ENCODE measurements at regions not wholly inside any gene's neighbourhood (a gene's known extent, or its start where the extent isn't known, plus 50 kb on each side); places are given as distances from the start of the nearest gene placed in this dataset.

GRCh38 chr13:40288259-40288658, 378.2 kb downstream of the FOXO1 start:
- Mint-ChIP-seq H3K4me3 (no peak overlapping the region), H3K4me1 (peaks cover 4% of the 10 kb centered on the region), H3K36me3 (ENCODE audit: low read depth) (no peaks in the 10 kb centered on the region), H3K27me3 (no peaks in the 10 kb centered on the region), H3K9me3 (no peaks in the 10 kb centered on the region), H3K27ac (no peak overlapping the region)
- no peak for ATAC-seq (replicated peaks)

DNA sequence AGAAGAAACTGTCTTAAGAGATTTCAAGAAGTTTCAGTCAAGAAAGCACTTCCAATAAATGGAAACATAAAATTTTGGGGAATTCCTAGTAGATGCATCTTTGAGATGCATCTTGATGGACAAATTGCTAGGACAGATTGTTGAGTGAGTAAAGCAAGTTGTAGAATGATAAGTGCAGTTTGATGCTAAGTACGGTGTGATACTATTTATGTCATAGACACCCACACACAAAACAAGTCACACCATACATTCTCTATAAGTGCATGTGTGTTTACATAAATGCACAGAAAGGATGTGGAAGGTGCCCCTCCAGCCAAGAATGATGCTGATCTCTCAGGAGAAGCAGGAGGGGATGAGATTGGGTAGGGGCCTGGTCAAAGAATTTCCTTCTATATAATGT, 375.7 kb downstream of the FOXO1 start:
- no peak overlapping the region for H3K4me3 Mint-ChIP-seq
- ATAC-seq (replicated peaks) = no peak
- no peaks in the 10 kb centered on the region for H3K36me3 Mint-ChIP-seq (ENCODE audit: low read depth)
- no peaks in the 10 kb centered on the region for H3K9me3 Mint-ChIP-seq
- no peaks in the 10 kb centered on the region for H3K27me3 Mint-ChIP-seq
- H3K27ac Mint-ChIP-seq = no peak overlapping the region
- peaks cover 4% of the 10 kb centered on the region for H3K4me1 Mint-ChIP-seq

- no peak overlapping the region for H3K4me3 Mint-ChIP-seq
- no peaks in the 10 kb centered on the region for H3K36me3 Mint-ChIP-seq (ENCODE audit: low read depth)
- H3K27ac Mint-ChIP-seq = no peak overlapping the region
- no peak for ATAC-seq (replicated peaks)
- H3K27me3 Mint-ChIP-seq = no peaks in the 10 kb centered on the region
- no peaks in the 10 kb centered on the region for H3K9me3 Mint-ChIP-seq
- peaks cover 4% of the 10 kb centered on the region for H3K4me1 Mint-ChIP-seq
Observed at GRCh38 chr13:40292108-40292507, 374.3 kb downstream of the FOXO1 start.

GRCh38 chr13:40292536-40292935, 373.9 kb downstream of the FOXO1 start:
- Mint-ChIP-seq H3K27me3 (no peaks in the 10 kb centered on the region), H3K4me3 (no peak overlapping the region), H3K36me3 (ENCODE audit: low read depth) (no peaks in the 10 kb centered on the region), H3K4me1 (peaks cover 4% of the 10 kb centered on the region), H3K27ac (no peak overlapping the region), H3K9me3 (no peaks in the 10 kb centered on the region)
- ATAC-seq (replicated peaks) = no peak

- ATAC-seq (replicated peaks) = no peak
- H3K27ac Mint-ChIP-seq = no peak overlapping the region
- no peaks in the 10 kb centered on the region for H3K27me3 Mint-ChIP-seq
- peaks cover 11% of the 10 kb centered on the region for H3K9me3 Mint-ChIP-seq
- H3K4me1 Mint-ChIP-seq = peaks cover 13% of the 10 kb centered on the region
- no peaks in the 10 kb centered on the region for H3K36me3 Mint-ChIP-seq (ENCODE audit: low read depth)
- no peak overlapping the region for H3K4me3 Mint-ChIP-seq
Observed at GRCh38 chr13:40302351-40302750, 364.1 kb downstream of the FOXO1 start.

DNA sequence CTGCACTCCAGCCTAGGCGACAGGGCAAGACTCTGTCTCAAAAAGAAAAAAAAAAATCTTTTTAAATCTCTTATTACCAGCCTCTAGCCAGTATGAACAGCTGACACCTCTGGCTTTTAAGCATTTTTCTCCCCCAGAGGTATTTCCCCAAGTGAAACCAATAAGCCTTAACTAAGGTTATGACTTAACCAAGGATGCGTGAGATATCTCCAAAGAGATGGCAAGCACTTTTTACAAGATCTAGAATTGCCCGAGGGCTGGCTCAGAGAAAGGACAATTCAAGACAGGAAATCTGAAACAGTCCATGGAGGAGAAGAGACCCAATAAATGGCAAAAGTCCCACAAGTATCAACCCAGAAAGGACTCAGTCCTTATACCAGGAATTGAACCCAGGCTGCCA, 362.1 kb downstream of the FOXO1 start:
- peaks cover 15% of the 10 kb centered on the region for H3K4me1 Mint-ChIP-seq
- no peak overlapping the region for H3K4me3 Mint-ChIP-seq
- H3K27ac Mint-ChIP-seq = no peak overlapping the region
- H3K9me3 Mint-ChIP-seq = peaks cover 11% of the 10 kb centered on the region
- H3K36me3 Mint-ChIP-seq (ENCODE audit: low read depth) = no peaks in the 10 kb centered on the region
- no peaks in the 10 kb centered on the region for H3K27me3 Mint-ChIP-seq
- ATAC-seq (replicated peaks) = no peak

DNA sequence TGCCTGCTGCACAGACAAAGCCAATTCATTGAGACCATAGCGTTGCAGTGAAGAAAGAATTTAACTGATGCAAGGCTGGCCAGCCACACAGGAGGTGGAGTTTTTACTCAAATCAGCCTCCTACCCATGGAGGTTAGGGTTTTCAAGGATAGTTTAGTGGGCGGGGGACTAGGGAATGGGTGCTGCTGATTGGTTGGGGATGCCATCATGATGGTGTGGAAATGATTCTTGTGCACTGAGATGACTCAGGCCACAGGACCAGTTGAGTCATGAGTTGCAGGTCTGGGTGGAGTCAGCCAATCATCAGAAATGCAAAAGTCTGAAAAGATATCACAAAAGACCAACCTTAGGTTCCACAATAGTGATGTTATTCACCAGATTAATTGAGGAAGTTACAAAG, 359.6 kb downstream of the FOXO1 start:
- no peaks in the 10 kb centered on the region for H3K27me3 Mint-ChIP-seq
- H3K27ac Mint-ChIP-seq = peak overlapping the region; percentile 82
- peak overlapping the region; percentile 51 for H3K4me3 Mint-ChIP-seq
- H3K4me1 Mint-ChIP-seq = peaks cover 15% of the 10 kb centered on the region
- peaks cover 5% of the 10 kb centered on the region for H3K9me3 Mint-ChIP-seq
- peak; percentile 99 for ATAC-seq (replicated peaks)
- no peaks in the 10 kb centered on the region for H3K36me3 Mint-ChIP-seq (ENCODE audit: low read depth)

DNA sequence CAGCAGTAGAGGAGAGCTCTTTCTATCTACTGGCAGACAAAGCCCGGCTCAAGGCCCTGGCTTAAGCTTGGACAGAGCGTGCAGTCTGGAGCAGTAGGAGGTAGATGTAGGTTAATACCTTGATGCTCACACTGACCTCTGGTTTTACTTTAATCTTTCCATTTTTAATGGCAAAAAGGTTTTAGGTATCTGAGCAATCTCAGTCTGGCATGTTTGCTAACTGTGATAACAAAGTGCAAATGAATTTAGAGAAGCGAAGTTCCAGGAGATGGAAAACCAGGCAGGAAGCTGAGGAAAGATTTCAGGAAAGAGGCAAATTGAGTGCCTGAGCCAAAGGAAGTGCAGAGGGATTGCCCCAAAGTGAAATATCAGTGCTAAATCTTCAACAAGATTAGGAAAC, 356.6 kb downstream of the FOXO1 start:
- Mint-ChIP-seq H3K9me3 (peaks cover 5% of the 10 kb centered on the region), H3K27ac (no peak overlapping the region), H3K36me3 (ENCODE audit: low read depth) (no peaks in the 10 kb centered on the region), H3K4me1 (peaks cover 25% of the 10 kb centered on the region), H3K4me3 (no peak overlapping the region), H3K27me3 (no peaks in the 10 kb centered on the region)
- ATAC-seq (replicated peaks) = no peak

DNA sequence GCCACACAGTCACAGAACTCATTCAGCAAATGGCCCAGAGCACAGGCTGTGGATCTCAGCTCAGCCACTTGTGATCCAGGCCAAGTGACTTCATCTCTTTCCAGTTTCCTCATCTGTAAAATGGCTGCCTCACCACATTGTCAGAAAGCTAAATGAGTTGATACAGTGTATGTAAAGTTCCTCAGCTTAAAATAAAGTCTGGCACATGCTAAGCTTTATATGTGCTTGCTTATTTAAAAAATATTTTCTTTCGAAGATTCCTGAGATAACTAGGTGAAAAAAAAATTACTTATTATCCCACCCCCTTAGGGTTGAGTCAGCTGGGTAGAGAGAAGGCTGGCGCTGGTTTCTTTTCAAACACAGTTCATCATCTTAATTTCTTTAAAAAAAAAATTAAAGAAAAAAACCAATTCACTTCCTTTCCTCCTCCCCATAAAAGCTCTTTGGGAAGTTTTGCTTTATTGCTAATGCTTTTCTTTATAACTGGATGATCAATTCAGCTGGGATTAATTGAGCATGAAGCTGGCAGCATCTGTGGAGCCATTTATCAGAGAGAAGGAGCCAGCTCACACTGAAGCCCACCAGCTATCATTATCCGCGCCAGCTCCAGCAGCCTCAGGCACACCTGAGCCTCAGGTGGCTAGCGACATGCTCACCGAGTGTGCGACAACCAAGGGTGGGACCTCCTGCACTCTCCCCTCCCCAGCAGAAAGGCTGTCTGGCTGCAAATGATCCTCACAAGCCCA, 354.9 kb downstream of the FOXO1 start:
- Mint-ChIP-seq H3K27me3 (no peaks in the 10 kb centered on the region), H3K4me1 (peaks cover 36% of the 10 kb centered on the region)

GRCh38 chr13:40313269-40314200, 352.9 kb downstream of the FOXO1 start:
- no peak overlapping the region for H3K27ac Mint-ChIP-seq
- H3K27me3 Mint-ChIP-seq = no peaks in the 10 kb centered on the region

More for the DNA sequence above, 354.9 kb downstream of the FOXO1 start:
- Mint-ChIP-seq H3K4me3 (no peak overlapping the region), H3K9me3 (no peaks in the 10 kb centered on the region), H3K27ac (no peak overlapping the region), H3K36me3 (ENCODE audit: low read depth) (no peaks in the 10 kb centered on the region)
- ATAC-seq (replicated peaks) = no peak

DNA sequence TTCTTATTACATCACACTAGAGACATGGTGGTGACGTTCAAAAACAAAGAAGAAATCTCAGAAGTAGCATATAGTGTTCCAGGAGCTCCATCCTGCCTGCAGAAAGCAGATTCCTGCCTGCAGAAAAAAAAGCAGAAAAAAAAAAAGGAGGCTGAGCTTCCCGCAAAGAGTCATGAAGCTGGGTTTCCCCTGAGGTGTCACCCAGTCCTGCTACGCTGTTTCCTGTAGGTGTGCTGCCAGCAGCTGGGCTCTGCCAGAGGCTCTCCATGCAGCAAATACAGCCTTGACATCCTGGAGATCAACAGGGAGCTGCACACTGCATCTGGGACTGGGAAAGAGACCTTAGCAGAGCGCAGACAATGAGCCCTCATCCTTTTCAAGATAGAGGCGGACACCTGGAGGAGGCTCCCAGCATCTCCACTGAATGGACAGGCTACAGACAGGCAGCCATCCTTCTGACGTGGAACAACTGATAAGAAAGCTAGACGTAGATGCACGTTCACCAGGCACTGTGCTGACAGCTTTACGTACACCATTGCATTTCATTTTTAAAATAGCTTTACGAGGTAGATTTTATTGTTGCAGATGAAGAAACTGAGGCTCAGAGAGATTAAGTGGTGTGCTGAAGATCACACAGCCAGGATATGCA, 350.9 kb downstream of the FOXO1 start:
- Mint-ChIP-seq H3K4me1 (peaks cover 57% of the 10 kb centered on the region), H3K36me3 (ENCODE audit: low read depth) (no peaks in the 10 kb centered on the region), H3K27ac (peak overlapping the region; percentile 91), H3K27me3 (no peaks in the 10 kb centered on the region), H3K9me3 (peaks cover 4% of the 10 kb centered on the region), H3K4me3 (peak overlapping the region; percentile 81)
- ATAC-seq (replicated peaks) = peak; percentile 80

More at GRCh38 chr13:40313269-40314200, 352.9 kb downstream of the FOXO1 start:
- ATAC-seq (replicated peaks) = no peak
- Mint-ChIP-seq H3K4me3 (peak overlapping the region; percentile 81), H3K4me1 (peaks cover 43% of the 10 kb centered on the region), H3K9me3 (no peaks in the 10 kb centered on the region), H3K36me3 (ENCODE audit: low read depth) (no peaks in the 10 kb centered on the region)

- peak overlapping the region; percentile 81 for H3K4me3 Mint-ChIP-seq
- peak; percentile 87 for ATAC-seq (replicated peaks)
- peak overlapping the region; percentile 91 for H3K27ac Mint-ChIP-seq
- H3K9me3 Mint-ChIP-seq = peaks cover 5% of the 10 kb centered on the region
- no peaks in the 10 kb centered on the region for H3K27me3 Mint-ChIP-seq
- peaks cover 58% of the 10 kb centered on the region for H3K4me1 Mint-ChIP-seq
- H3K36me3 Mint-ChIP-seq (ENCODE audit: low read depth) = no peaks in the 10 kb centered on the region
Observed at GRCh38 chr13:40316301-40316700, 350.1 kb downstream of the FOXO1 start.

GRCh38 chr13:40317980-40318327, 348.5 kb downstream of the FOXO1 start:
- ATAC-seq (replicated peaks) = no peak
- peaks cover 58% of the 10 kb centered on the region for H3K4me1 Mint-ChIP-seq
- H3K36me3 Mint-ChIP-seq (ENCODE audit: low read depth) = no peaks in the 10 kb centered on the region

DNA sequence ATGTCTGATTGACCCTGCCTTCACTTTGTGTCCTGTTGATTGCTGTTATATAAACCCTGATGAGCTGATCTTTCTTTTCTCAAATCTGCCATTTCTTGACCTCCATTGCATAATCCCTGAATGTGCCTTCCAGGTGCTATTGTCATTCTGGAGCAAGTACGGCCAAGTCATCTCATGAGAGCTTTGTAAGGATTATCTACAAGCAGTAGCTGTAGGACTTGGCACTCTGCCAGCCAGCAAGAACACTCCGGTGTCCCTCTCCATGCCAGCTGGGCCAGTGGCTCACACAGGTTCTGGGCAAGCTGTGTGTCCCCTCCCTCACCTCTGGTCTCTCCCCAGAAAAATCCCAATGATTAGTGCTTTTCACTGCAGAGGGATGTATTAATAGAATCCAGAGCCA, 348.1 kb downstream of the FOXO1 start:
- Mint-ChIP-seq H3K9me3 (peaks cover 8% of the 10 kb centered on the region), H3K4me3 (no peak overlapping the region), H3K4me1 (peaks cover 58% of the 10 kb centered on the region), H3K36me3 (ENCODE audit: low read depth) (no peaks in the 10 kb centered on the region), H3K27ac (peak overlapping the region; percentile 91), H3K27me3 (no peaks in the 10 kb centered on the region)
- ATAC-seq (replicated peaks) = no peak

More at GRCh38 chr13:40317980-40318327, 348.5 kb downstream of the FOXO1 start:
- peak overlapping the region; percentile 91 for H3K27ac Mint-ChIP-seq
- H3K4me3 Mint-ChIP-seq = peak overlapping the region; percentile 81
- H3K9me3 Mint-ChIP-seq = peaks cover 8% of the 10 kb centered on the region
- no peaks in the 10 kb centered on the region for H3K27me3 Mint-ChIP-seq
